ENCODE measurements at regions not wholly inside any gene's neighbourhood (a gene's known extent, or its start where the extent isn't known, plus 50 kb on each side); places are given as distances from the start of the nearest gene placed in this dataset.

GRCh38 chr5:117805058-117805457 is 1183.3 kb downstream of the DTWD2 start:
- in situ Hi-C loops (cut with HindIII; ENCODE audit: low sequenced_read_pairs): no loop called here
- no peak for DNase-seq (ENCODE audit: low read depth)
- no peak for TF ChIP-seq CTCF (IDR thresholded peaks at IDR 0.05; ENCODE audit: low read depth, low read length, missing control alignments)
- no peak overlapping the region for H3K4me3 ChIP-seq (ENCODE audit: low read depth, low read length)

GRCh38 chr5:117803533-117803932 is 1184.8 kb downstream of the DTWD2 start:
- TF ChIP-seq CTCF (IDR thresholded peaks at IDR 0.05; ENCODE audit: low read depth, low read length, missing control alignments): no peak
- H3K4me3 ChIP-seq (ENCODE audit: low read depth, low read length): no peak overlapping the region
- no peak for DNase-seq (ENCODE audit: low read depth)
- in situ Hi-C loops (cut with HindIII; ENCODE audit: low sequenced_read_pairs): no loop called here

DNA sequence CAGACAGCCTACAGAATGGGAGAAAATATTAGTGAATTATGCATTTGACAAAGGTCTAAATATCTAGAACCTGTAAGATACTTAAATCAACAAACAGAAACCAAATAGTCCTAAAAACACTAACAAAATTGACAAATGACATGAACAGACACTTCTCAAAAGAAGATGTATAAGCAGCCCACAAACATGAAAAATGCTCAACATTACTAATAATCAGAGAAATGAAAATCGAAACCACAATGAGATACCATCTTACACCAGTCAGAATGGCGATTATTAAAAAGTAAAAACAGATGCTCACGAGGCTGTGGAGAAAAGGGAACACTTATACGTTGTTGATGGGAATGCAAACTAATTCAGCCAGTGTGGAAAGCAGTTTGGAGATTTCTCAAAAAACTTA is 1186.8 kb downstream of the DTWD2 start:
- no peak overlapping the region for H3K4me3 ChIP-seq (ENCODE audit: low read depth, low read length)
- in situ Hi-C loops (cut with HindIII; ENCODE audit: low sequenced_read_pairs): no loop called here
- DNase-seq (ENCODE audit: low read depth): no peak

DNA sequence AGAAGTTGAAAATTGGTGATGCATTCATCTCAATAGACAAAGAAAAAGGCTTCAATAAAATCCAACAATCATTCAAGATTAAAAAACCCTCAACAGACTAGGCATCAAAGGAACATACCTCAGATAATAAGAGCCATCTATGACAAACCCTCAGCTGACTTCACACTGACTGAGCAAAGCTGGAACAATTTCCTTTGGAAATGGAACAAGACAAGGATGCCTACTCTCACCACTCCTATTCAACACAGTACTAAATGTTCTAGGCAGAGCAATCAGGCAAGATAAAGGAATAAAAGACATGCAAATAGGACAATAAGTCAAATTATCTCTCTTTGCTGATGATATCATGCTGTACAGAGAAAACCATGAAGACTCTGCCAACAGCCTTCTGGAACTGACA is 1188.1 kb downstream of the DTWD2 start:
- no peak for DNase-seq (ENCODE audit: low read depth)
- H3K4me3 ChIP-seq (ENCODE audit: low read depth, low read length): no peak overlapping the region
- in situ Hi-C loops (cut with HindIII; ENCODE audit: low sequenced_read_pairs): no loop called here
- TF ChIP-seq CTCF (IDR thresholded peaks at IDR 0.05; ENCODE audit: low read depth, low read length, missing control alignments): no peak

More for the DNA sequence above, 1186.8 kb downstream of the DTWD2 start:
- TF ChIP-seq CTCF (IDR thresholded peaks at IDR 0.05; ENCODE audit: low read depth, low read length, missing control alignments): no peak

DNA sequence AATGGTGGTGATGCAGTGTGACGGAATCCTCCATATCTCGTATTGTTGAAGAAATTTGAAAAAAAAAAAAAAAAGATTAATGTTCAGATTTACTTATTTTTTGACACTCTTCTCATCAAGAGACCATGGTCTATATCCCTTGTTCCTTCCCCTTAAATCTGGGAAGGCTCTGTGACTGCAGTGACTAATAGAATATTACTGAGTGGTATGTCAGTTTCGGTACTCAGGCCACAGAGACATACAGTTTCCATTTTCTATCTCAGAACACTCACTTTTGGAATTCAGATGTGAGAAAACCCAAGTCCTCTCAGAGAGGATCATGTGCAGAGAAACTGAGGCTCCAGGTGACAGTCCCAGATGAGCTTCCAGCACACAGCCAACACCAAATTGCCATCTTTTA is 1193.5 kb downstream of the DTWD2 start:
- H3K4me3 ChIP-seq (ENCODE audit: low read depth, low read length): no peak overlapping the region
- DNase-seq (ENCODE audit: low read depth): no peak
- in situ Hi-C loops (cut with HindIII; ENCODE audit: low sequenced_read_pairs): no loop called here
- no peak for TF ChIP-seq CTCF (IDR thresholded peaks at IDR 0.05; ENCODE audit: low read depth, low read length, missing control alignments)

DNA sequence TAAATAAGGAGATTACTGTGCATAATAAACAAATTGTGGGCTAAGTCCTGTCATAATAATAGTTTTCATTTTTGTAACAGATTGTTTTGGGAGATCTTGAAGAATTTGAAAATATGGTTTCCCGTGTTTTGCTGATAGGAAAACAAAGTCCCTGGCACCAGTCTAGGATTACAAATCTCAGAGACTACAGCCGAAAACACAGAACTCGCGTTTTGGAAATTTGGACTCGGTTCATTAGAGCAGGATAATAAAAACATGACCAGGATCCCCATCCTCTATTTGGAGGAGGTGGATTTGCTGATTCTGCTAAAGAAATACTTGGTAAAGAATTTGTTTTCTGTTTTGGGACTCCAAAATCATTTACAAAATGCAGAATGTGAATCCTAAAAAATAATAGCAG is 1194.4 kb downstream of the DTWD2 start:
- in situ Hi-C loops (cut with HindIII; ENCODE audit: low sequenced_read_pairs): no loop called here
- TF ChIP-seq CTCF (IDR thresholded peaks at IDR 0.05; ENCODE audit: low read depth, low read length, missing control alignments): no peak

GRCh38 chr5:117792476-117792875 is 1195.9 kb downstream of the DTWD2 start:
- DNase-seq (ENCODE audit: low read depth): no peak
- no peak for TF ChIP-seq CTCF (IDR thresholded peaks at IDR 0.05; ENCODE audit: low read depth, low read length, missing control alignments)

More for the DNA sequence above, 1194.4 kb downstream of the DTWD2 start:
- DNase-seq (ENCODE audit: low read depth): no peak
- no peak overlapping the region for H3K4me3 ChIP-seq (ENCODE audit: low read depth, low read length)

More at GRCh38 chr5:117792476-117792875, 1195.9 kb downstream of the DTWD2 start:
- in situ Hi-C loops (cut with HindIII; ENCODE audit: low sequenced_read_pairs): no loop called here
- H3K4me3 ChIP-seq (ENCODE audit: low read depth, low read length): no peak overlapping the region
